ENCODE measurements at regions not wholly inside any gene's neighbourhood (a gene's known extent, or its start where the extent isn't known, plus 50 kb on each side); places are given as distances from the start of the nearest gene placed in this dataset.

DNA sequence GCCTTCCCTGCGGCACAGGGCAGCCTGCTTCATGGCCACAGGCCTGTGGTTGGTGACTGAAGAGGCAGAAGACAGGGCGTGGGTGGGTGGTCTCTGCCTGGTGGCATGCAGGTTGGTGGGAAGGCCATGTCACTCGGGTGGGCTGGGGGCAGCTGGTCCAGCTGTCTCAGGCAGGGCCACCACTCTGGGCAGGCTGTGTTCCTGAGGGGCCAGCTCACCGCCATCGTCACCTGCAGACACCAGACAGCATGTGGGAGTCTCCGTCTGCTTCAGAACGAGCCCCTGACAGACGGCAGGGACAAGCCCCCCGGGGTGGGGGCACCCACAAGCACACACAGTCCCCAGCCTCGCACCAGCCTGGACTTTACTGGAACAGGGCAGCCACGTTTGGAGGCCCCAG is 750.1 kb downstream of the BRD1 start:
- DNase-seq (ENCODE audit: low spot score), result no peak
- ATAC-seq (ENCODE audit: insufficient number of reproducible peaks, low FRiP score, low read depth), result no peak

GRCh38 chr22:49077036-49077393 is 750.7 kb downstream of the BRD1 start:
- no peaks in the 10 kb centered on the region for H3K36me3 ChIP-seq
- DNase-seq (ENCODE audit: low spot score) (no peak), ATAC-seq (ENCODE audit: insufficient number of reproducible peaks, low FRiP score, low read depth) (no peak)
- no peak overlapping the region for H3K4me3 ChIP-seq
- H3K27me3 ChIP-seq (replicated peaks; ENCODE audit: insufficient read depth), result no peaks in the 10 kb centered on the region
- no peaks in the 10 kb centered on the region for H3K9me3 ChIP-seq
- no peaks in the 10 kb centered on the region for H3K4me1 ChIP-seq (ENCODE audit: control insufficient read depth in 1 of 2, low read depth in 2 of 2)
- TF ChIP-seq, protein P1, sequence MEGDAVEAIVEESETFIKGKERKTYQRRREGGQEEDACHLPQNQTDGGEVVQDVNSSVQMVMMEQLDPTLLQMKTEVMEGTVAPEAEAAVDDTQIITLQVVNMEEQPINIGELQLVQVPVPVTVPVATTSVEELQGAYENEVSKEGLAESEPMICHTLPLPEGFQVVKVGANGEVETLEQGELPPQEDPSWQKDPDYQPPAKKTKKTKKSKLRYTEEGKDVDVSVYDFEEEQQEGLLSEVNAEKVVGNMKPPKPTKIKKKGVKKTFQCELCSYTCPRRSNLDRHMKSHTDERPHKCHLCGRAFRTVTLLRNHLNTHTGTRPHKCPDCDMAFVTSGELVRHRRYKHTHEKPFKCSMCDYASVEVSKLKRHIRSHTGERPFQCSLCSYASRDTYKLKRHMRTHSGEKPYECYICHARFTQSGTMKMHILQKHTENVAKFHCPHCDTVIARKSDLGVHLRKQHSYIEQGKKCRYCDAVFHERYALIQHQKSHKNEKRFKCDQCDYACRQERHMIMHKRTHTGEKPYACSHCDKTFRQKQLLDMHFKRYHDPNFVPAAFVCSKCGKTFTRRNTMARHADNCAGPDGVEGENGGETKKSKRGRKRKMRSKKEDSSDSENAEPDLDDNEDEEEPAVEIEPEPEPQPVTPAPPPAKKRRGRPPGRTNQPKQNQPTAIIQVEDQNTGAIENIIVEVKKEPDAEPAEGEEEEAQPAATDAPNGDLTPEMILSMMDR (IDR thresholded peaks at IDR 0.05), result no peak
- no peak overlapping the region for H3K27ac ChIP-seq

More for the DNA sequence above, 750.1 kb downstream of the BRD1 start:
- TF ChIP-seq, protein P1 (IDR thresholded peaks at IDR 0.05), result no peak
- Histone ChIP-seq H3K4me1 (ENCODE audit: control insufficient read depth in 1 of 2, low read depth in 2 of 2) (no peaks in the 10 kb centered on the region), H3K27me3 (replicated peaks; ENCODE audit: insufficient read depth) (no peaks in the 10 kb centered on the region), H3K9me3 (no peaks in the 10 kb centered on the region), H3K36me3 (no peaks in the 10 kb centered on the region), H3K4me3 (no peak overlapping the region), H3K27ac (no peak overlapping the region)

GRCh38 chr22:49076300-49077035 is 751.2 kb downstream of the BRD1 start:
- Histone ChIP-seq H3K27ac (no peak overlapping the region), H3K4me3 (no peak overlapping the region), H3K27me3 (replicated peaks; ENCODE audit: insufficient read depth) (no peaks in the 10 kb centered on the region), H3K4me1 (ENCODE audit: control insufficient read depth in 1 of 2, low read depth in 2 of 2) (no peaks in the 10 kb centered on the region), H3K36me3 (no peaks in the 10 kb centered on the region), H3K9me3 (no peaks in the 10 kb centered on the region)
- TF ChIP-seq, protein P1 (IDR thresholded peaks at IDR 0.05), result no peak
- DNase-seq (ENCODE audit: low spot score) (no peak), ATAC-seq (ENCODE audit: insufficient number of reproducible peaks, low FRiP score, low read depth) (no peak)

GRCh38 chr22:49075150-49075549 is 752.5 kb downstream of the BRD1 start:
- DNase-seq (ENCODE audit: low spot score), result no peak
- Histone ChIP-seq H3K4me1 (ENCODE audit: control insufficient read depth in 1 of 2, low read depth in 2 of 2) (no peaks in the 10 kb centered on the region), H3K27me3 (replicated peaks; ENCODE audit: insufficient read depth) (no peaks in the 10 kb centered on the region), H3K9me3 (no peaks in the 10 kb centered on the region), H3K4me3 (no peak overlapping the region), H3K36me3 (no peaks in the 10 kb centered on the region), H3K27ac (no peak overlapping the region)
- no peak for ATAC-seq (ENCODE audit: insufficient number of reproducible peaks, low FRiP score, low read depth)
- TF ChIP-seq, protein P1 (IDR thresholded peaks at IDR 0.05), result no peak

- ATAC-seq (ENCODE audit: insufficient number of reproducible peaks, low FRiP score, low read depth) (no peak), DNase-seq (ENCODE audit: low spot score) (no peak)
- H3K4me1 ChIP-seq (ENCODE audit: control insufficient read depth in 1 of 2, low read depth in 2 of 2), result no peaks in the 10 kb centered on the region
- no peak overlapping the region for H3K27ac ChIP-seq
- TF ChIP-seq, protein P1 (IDR thresholded peaks at IDR 0.05), result no peak
- no peak overlapping the region for H3K4me3 ChIP-seq
- H3K27me3 ChIP-seq (replicated peaks; ENCODE audit: insufficient read depth), result no peaks in the 10 kb centered on the region
- H3K9me3 ChIP-seq, result no peaks in the 10 kb centered on the region
- H3K36me3 ChIP-seq, result no peaks in the 10 kb centered on the region
Observed at GRCh38 chr22:49073873-49074417, 753.7 kb downstream of the BRD1 start.
